A549 (cell line): ENCODE measurements at regions not wholly inside any gene's neighbourhood (a gene's known extent, or its start where the extent isn't known, plus 50 kb on each side); places are given as distances from the start of the nearest gene placed in this dataset.

Experiments used
- ATAC-seq, 2 experiments: fragments of 200-7000 bp in 1 of 2; fragments of >200 bp in 1 of 2; cut with Nextera tagmentation in 1 of 2; cut with Tn5 transposase in 1 of 2; 3 replicates each; pipeline versions ENCODE4 v1.8.0 to v1.9.1; 2018 to 2020; ENCODE audit warnings: mild to moderate bottlenecking in 1 of 2, moderate library complexity in 1 of 2
- CTCF ChIA-PET: fragments of 300-600 bp; sonication (Branson Sonifier 250); formaldehyde crosslinking; extraction: SDS; loops from one replicate; lab custom pipeline; 2021; ENCODE audit warnings: antibody characterized with exemption, inconsistent platforms; lab: Yijun Ruan, JAX
- POLR2A ChIA-PET: fragments of 350-600 bp; formaldehyde crosslinking; extraction: SDS; loops from one replicate; lab custom pipeline; 2021; ENCODE audit warnings: antibody characterized with exemption, inconsistent platforms; lab: Yijun Ruan, JAX
- DNase-seq, 2 experiments: peaks; one replicate each; pipeline versions ENCODE4 v3.0.0 to v3.0.0-alpha.2; 2011 to 2016; ENCODE audit warnings: low read depth in 1 of 2, low spot score in 1 of 2
- FAIRE-seq: peaks from 2 replicates; lab custom pipeline; 2011; peaks lifted over from hg19 to GRCh38; lab: Jason Lieb, UNC
- H3K27ac ChIP-seq, 2 experiments: fragments of >200 bp; sonication (Bioruptor Twin); formaldehyde crosslinking; 3 replicates each; pipeline ENCODE4 v1.5.1; 2016 to 2017
- H3K4me1 ChIP-seq: fragments of >200 bp; sonication (Bioruptor Twin); formaldehyde crosslinking; 3 replicates; pipeline ENCODE4 v1.6.1; 2016
- H3K4me2 ChIP-seq: fragments of >200 bp; sonication (Bioruptor Twin); formaldehyde crosslinking; 3 replicates; pipeline ENCODE4 v1.6.1; 2016
- H3K4me3 ChIP-seq: fragments of >200 bp; sonication (Bioruptor Twin); formaldehyde crosslinking; 3 replicates; pipeline ENCODE4 v1.5.1; 2016
- H3K9me3 ChIP-seq: fragments of >200 bp; sonication (Bioruptor Twin); formaldehyde crosslinking; 3 replicates; pipeline ENCODE4 v1.6.1; 2016
- CHD2 ChIP-seq: fragments of 150-350 bp; IDR thresholded peaks from 2 replicates; pipeline ENCODE4 v1.6.1; 2014; ENCODE audit warnings: low read length; ENCODE audit not compliant: partially characterized antibody
- CHD4 ChIP-seq: fragments of 200-600 bp; sonication (generic); IDR thresholded peaks from 2 replicates; pipeline ENCODE4 v1.6.1; 2016; ENCODE audit warnings: antibody characterized with exemption, mild to moderate bottlenecking, borderline replicate concordance
- EHMT2 ChIP-seq: fragments of 200-600 bp; sonication (generic); IDR thresholded peaks from 2 replicates; pipeline ENCODE4 v1.6.1; 2016; ENCODE audit warnings: antibody characterized with exemption, low read depth, mild to moderate bottlenecking, moderate library complexity
- EP300 ChIP-seq, 2 experiments: fragments of >200 bp; sonication (Bioruptor Twin); formaldehyde crosslinking; IDR thresholded peaks; 2 replicates in 1 of 2; 3 replicates in 1 of 2; pipeline ENCODE4 v1.6.1; 2016 to 2017
- ESRRA ChIP-seq: fragments of 150-350 bp; IDR thresholded peaks from 2 replicates; pipeline ENCODE4 v1.6.1; 2014; ENCODE audit warnings: mild to moderate bottlenecking, low read length, borderline replicate concordance
- FOSB ChIP-seq: fragments of 250-450 bp; sonication (Bioruptor Pico); IDR thresholded peaks from 2 replicates; pipeline ENCODE4 v1.5.0; 2020; ENCODE audit warnings: mild to moderate bottlenecking, moderate library complexity
- FOSL2 ChIP-seq, 2 experiments: fragments of 450-650 bp in 1 of 2; fragments of >200 bp in 1 of 2; sonication (Bioruptor Twin) in 1 of 2; formaldehyde crosslinking; IDR thresholded peaks; 2 replicates each; pipeline versions ENCODE4 v1.5.0 to v1.6.1; 2016 to 2020; ENCODE audit warnings: mild to moderate bottlenecking in 1 of 2, moderate library complexity in 1 of 2
- FOXS1 ChIP-seq: fragments of 250-450 bp; sonication (Bioruptor Pico); IDR thresholded peaks from 2 replicates; pipeline ENCODE4 v1.5.0; 2020; ENCODE audit warnings: mild to moderate bottlenecking, moderate library complexity
- GATA3 ChIP-seq: IDR thresholded peaks from 2 replicates; pipeline ENCODE4 v1.6.1; 2012; ENCODE audit warnings: borderline replicate concordance
- HOXB13 ChIP-seq: fragments of 250-450 bp; sonication (Bioruptor Pico); IDR thresholded peaks from 2 replicates; pipeline ENCODE4 v1.5.0; 2020; ENCODE audit warnings: low read depth, mild to moderate bottlenecking, moderate library complexity
- HOXB5 ChIP-seq: fragments of 250-450 bp; sonication (Bioruptor Pico); IDR thresholded peaks from 2 replicates; pipeline ENCODE4 v1.5.0; 2020; ENCODE audit warnings: mild to moderate bottlenecking, moderate library complexity
- JUN ChIP-seq, 2 experiments: fragments of >200 bp; sonication (Bioruptor Twin); formaldehyde crosslinking; IDR thresholded peaks; 2 replicates in 1 of 2; 3 replicates in 1 of 2; pipeline ENCODE4 v1.6.1; 2016 to 2017
- JUNB ChIP-seq: fragments of >200 bp; sonication (Bioruptor Twin); formaldehyde crosslinking; IDR thresholded peaks from 2 replicates; pipeline ENCODE4 v1.6.1; 2016
- KDM5A ChIP-seq: fragments of 200-600 bp; sonication (generic); IDR thresholded peaks from 2 replicates; pipeline ENCODE4 v1.6.1; 2016; ENCODE audit warnings: antibody characterized with exemption, mild to moderate bottlenecking
- MAZ ChIP-seq: fragments of 150-350 bp; IDR thresholded peaks from 2 replicates; pipeline ENCODE4 v1.6.1; 2014; ENCODE audit warnings: antibody characterized with exemption, low read depth, low read length, borderline replicate concordance
- MYC ChIP-seq: IDR thresholded peaks from 2 replicates; pipeline ENCODE4 v1.6.1; 2012; ENCODE audit warnings: mild to moderate bottlenecking, inconsistent platforms, low read length, improper control_type of control experiment, borderline replicate concordance
- NPAS2 ChIP-seq: fragments of 250-450 bp; sonication (Bioruptor Pico); IDR thresholded peaks from 2 replicates; pipeline ENCODE4 v1.8.0; 2022; ENCODE audit warnings: mild to moderate bottlenecking, moderate library complexity, borderline replicate concordance
- NR3C1 ChIP-seq: fragments of >200 bp; sonication (Bioruptor Twin); formaldehyde crosslinking; IDR thresholded peaks from 3 replicates; pipeline ENCODE4 v1.6.1; 2017
- RARB ChIP-seq: fragments of 250-450 bp; sonication (Bioruptor Pico); IDR thresholded peaks from 2 replicates; pipeline ENCODE4 v1.8.0; 2021; ENCODE audit warnings: mild to moderate bottlenecking, moderate library complexity
- RFX5 ChIP-seq: fragments of 450-650 bp; IDR thresholded peaks from 2 replicates; pipeline ENCODE4 v1.7.1; 2014; ENCODE audit warnings: antibody characterized with exemption, mild to moderate bottlenecking, moderate library complexity
- SMC3 ChIP-seq: fragments of >200 bp; sonication (Bioruptor Twin); formaldehyde crosslinking; IDR thresholded peaks from 3 replicates; pipeline ENCODE4 v1.6.1; 2018; ENCODE audit warnings: inconsistent platforms
- SREBF2 ChIP-seq: fragments of 450-650 bp; IDR thresholded peaks from 2 replicates; pipeline ENCODE4 v1.6.1; 2014; ENCODE audit warnings: mild to moderate bottlenecking, moderate library complexity
- TFCP2L1 ChIP-seq: fragments of 250-450 bp; sonication (Bioruptor Pico); IDR thresholded peaks from 2 replicates; pipeline ENCODE4 v1.5.0; 2021; ENCODE audit warnings: mild to moderate bottlenecking
- TP53 ChIP-seq: fragments of 250-450 bp; sonication (Bioruptor Pico); IDR thresholded peaks from 2 replicates; pipeline ENCODE4 v1.5.0; 2021; ENCODE audit warnings: mild to moderate bottlenecking, moderate library complexity
- ZNF302 ChIP-seq: fragments of 250-450 bp; sonication (Bioruptor Pico); IDR thresholded peaks from 2 replicates; pipeline ENCODE4 v1.9.0; 2021; ENCODE audit warnings: inconsistent platforms, mild to moderate bottlenecking, moderate library complexity
- ZSCAN20 ChIP-seq: fragments of 250-450 bp; sonication (Bioruptor Pico); IDR thresholded peaks from 2 replicates; pipeline ENCODE4 v1.8.0; 2022; ENCODE audit warnings: mild to moderate bottlenecking, moderate library complexity
- WGBS: methylation state at CpG from one replicate; pipeline ENCODE4 v1.1.6; 2017; ENCODE audit errors: missing lambda C conversion rate; 5-methylcytosine and 5-hydroxymethylcytosine counted together
- TF ChIP-seq, protein P1 (sequence below): fragments of 450-650 bp; IDR thresholded peaks from 2 replicates; pipeline ENCODE4 v1.6.1; 2014; ENCODE audit warnings: antibody characterized with exemption
- TF ChIP-seq, protein P2 (sequence below): fragments of 250-450 bp; sonication (Bioruptor Pico); IDR thresholded peaks from 2 replicates; pipeline ENCODE4 v1.5.0; 2021; ENCODE audit warnings: mild to moderate bottlenecking, moderate library complexity, borderline replicate concordance
- TF ChIP-seq, protein P3 (sequence below): IDR thresholded peaks from 2 replicates; pipeline ENCODE4 v1.6.1; 2012; ENCODE audit warnings: low read depth, borderline replicate concordance
- TF ChIP-seq, protein P4 (sequence below): IDR thresholded peaks from 2 replicates; pipeline ENCODE4 v1.6.1; 2012
- TF ChIP-seq, protein P5 (sequence below): fragments of 250-450 bp; sonication (Bioruptor Pico); IDR thresholded peaks from 2 replicates; pipeline ENCODE4 v1.5.0; 2020; ENCODE audit warnings: low read depth, mild to moderate bottlenecking, moderate library complexity

DNA sequence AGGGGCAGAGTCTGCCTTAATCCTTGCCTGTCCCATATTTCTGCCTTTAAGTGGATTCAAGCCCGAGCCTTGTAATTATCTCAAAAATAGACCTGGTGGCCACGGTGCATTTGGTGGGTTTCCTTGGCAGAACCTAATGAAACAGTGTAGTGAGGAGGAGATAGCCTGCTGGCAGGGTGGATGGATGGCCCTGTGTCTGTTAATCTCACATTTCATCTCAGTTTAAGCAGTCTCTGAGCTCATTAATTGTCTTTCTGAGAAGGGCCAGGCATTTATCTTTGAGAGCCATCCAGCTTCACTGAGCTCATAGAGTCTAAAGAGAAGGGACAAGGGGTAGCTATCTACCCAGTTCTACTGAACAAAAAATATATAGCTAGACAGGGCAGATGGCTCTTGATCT is 364.0 kb upstream of the EEF2KMT start:
- ChIA-PET CTCF (no interaction called here), POLR2A (no interaction called here)
- H3K27ac ChIP-seq: no peak overlapping the region
- TF ChIP-seq HOXB13 (CRISPR knock-in tag) (no peak), MAZ (no peak), CHD2 (no peak), TP53 (CRISPR knock-in tag) (no peak), NR3C1 (no peak), SMC3 (no peak), FOXS1 (CRISPR knock-in tag) (no peak), EHMT2 (no peak), TFCP2L1 (CRISPR knock-in tag) (no peak), CHD4 (no peak), GATA3 (no peak), MYC (no peak), KDM5A (no peak)
- TF ChIP-seq, protein P1, sequence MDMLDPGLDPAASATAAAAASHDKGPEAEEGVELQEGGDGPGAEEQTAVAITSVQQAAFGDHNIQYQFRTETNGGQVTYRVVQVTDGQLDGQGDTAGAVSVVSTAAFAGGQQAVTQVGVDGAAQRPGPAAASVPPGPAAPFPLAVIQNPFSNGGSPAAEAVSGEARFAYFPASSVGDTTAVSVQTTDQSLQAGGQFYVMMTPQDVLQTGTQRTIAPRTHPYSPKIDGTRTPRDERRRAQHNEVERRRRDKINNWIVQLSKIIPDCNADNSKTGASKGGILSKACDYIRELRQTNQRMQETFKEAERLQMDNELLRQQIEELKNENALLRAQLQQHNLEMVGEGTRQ: no peak
- TF ChIP-seq, protein P2, sequence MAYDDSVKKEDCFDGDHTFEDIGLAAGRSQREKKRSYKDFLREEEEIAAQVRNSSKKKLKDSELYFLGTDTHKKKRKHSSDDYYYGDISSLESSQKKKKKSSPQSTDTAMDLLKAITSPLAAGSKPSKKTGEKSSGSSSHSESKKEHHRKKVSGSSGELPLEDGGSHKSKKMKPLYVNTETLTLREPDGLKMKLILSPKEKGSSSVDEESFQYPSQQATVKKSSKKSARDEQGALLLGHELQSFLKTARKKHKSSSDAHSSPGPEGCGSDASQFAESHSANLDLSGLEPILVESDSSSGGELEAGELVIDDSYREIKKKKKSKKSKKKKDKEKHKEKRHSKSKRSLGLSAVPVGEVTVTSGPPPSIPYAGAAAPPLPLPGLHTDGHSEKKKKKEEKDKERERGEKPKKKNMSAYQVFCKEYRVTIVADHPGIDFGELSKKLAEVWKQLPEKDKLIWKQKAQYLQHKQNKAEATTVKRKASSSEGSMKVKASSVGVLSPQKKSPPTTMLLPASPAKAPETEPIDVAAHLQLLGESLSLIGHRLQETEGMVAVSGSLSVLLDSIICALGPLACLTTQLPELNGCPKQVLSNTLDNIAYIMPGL (CRISPR knock-in tag): no peak
- TF ChIP-seq, protein P3, sequence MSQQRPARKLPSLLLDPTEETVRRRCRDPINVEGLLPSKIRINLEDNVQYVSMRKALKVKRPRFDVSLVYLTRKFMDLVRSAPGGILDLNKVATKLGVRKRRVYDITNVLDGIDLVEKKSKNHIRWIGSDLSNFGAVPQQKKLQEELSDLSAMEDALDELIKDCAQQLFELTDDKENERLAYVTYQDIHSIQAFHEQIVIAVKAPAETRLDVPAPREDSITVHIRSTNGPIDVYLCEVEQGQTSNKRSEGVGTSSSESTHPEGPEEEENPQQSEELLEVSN: no peak
- H3K4me2 ChIP-seq: no peak overlapping the region
- H3K4me1 ChIP-seq: no peaks in the 10 kb centered on the region
- no peak for DNase-seq
- no peak for ATAC-seq
- FAIRE-seq: no peak
- H3K4me3 ChIP-seq: no peak overlapping the region
- 0% methylated on average over 2 of the region's 2 CpGs for WGBS
- H3K9me3 ChIP-seq: no peaks in the 10 kb centered on the region

DNA sequence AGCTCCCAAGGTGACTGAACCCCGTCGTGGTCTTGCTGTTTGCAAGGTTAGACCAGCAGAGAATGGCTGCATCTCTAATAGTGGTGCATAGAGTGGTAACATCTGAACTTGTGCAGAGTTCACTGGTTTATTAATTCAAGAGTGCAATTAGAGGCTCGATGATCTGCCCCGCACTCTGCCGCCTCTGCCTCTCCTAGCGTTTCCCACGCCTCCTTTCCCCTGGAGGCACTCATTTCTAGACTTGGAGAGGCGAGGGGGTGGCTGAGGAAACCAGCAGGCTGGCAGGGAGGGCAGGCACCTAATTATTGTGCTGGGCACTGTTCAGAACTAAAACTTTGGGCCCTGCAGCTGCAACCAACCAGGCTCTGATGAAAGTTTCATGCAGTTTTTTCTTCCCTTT is 363.5 kb upstream of the EEF2KMT start:
- ChIA-PET POLR2A (no interaction called here), CTCF (no interaction called here)
- Histone ChIP-seq H3K4me2 (no peak overlapping the region), H3K9me3 (no peaks in the 10 kb centered on the region), H3K4me3 (no peak overlapping the region), H3K27ac (no peak overlapping the region), H3K4me1 (no peaks in the 10 kb centered on the region)
- ATAC-seq: no peak
- 2% methylated on average over 8 of the region's 8 CpGs for WGBS
- TF ChIP-seq FOSL2 (IDR thresholded peaks at IDR 0.05) (no peak), FOSL2 (CRISPR knock-in tag; IDR thresholded peaks at IDR 0.05) (no peak), HOXB13 (CRISPR knock-in tag) (no peak), ZNF302 (CRISPR knock-in tag) (no peak), JUN (IDR thresholded peaks at IDR 0.05) (no peak)
- TF ChIP-seq, protein P4, sequence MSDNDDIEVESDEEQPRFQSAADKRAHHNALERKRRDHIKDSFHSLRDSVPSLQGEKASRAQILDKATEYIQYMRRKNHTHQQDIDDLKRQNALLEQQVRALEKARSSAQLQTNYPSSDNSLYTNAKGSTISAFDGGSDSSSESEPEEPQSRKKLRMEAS: no peak
- DNase-seq: no peak
- no peak for FAIRE-seq

DNA sequence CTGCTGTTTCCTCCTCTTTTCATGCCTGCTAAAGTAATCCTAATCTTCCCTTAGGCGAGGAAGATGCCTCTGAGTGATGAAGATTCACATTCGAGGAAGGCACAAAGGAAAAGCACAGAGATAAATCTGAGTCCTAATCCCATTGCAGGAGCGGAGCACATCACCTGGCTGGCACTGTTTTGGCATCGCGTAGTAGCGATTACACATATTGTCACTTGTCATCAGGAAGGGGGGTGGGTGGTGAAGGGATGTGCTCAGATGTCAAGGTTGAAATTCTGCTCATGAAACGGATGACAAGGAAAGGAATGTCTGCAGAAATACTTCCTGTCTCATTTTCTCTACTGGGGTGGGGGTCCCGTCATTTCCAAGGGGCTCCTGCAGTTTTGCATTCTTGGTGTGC is 363.1 kb upstream of the EEF2KMT start:
- Histone ChIP-seq H3K4me2 (no peak overlapping the region), H3K27ac (no peak overlapping the region), H3K9me3 (no peaks in the 10 kb centered on the region), H3K4me1 (no peaks in the 10 kb centered on the region), H3K4me3 (no peak overlapping the region)
- CTCF ChIA-PET: no interaction called here
- ATAC-seq: no peak
- WGBS: 39% methylated on average over 8 of the region's 8 CpGs
- POLR2A ChIA-PET: no interaction called here
- FAIRE-seq: no peak
- DNase-seq: no peak
- no peak for TF ChIP-seq SREBF2
- no peak for TF ChIP-seq HOXB5 (CRISPR knock-in tag)
- TF ChIP-seq FOXS1 (CRISPR knock-in tag): no peak
- TF ChIP-seq, protein P5, sequence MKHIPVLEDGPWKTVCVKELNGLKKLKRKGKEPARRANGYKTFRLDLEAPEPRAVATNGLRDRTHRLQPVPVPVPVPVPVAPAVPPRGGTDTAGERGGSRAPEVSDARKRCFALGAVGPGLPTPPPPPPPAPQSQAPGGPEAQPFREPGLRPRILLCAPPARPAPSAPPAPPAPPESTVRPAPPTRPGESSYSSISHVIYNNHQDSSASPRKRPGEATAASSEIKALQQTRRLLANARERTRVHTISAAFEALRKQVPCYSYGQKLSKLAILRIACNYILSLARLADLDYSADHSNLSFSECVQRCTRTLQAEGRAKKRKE (CRISPR knock-in tag): no peak
- TF ChIP-seq FOSB (CRISPR knock-in tag): no peak
- TF ChIP-seq ZSCAN20: no peak
- TF ChIP-seq EP300 (IDR thresholded peaks at IDR 0.05): no peak
- TF ChIP-seq NPAS2: no peak
- no peak for TF ChIP-seq ESRRA
- TF ChIP-seq, protein P4: no peak
- no peak for TF ChIP-seq RFX5
- TF ChIP-seq RARB (CRISPR knock-in tag): no peak
- TF ChIP-seq MYC: no peak
- no peak for TF ChIP-seq JUNB
- TF ChIP-seq ZNF302 (CRISPR knock-in tag): no peak
